PC-9 (cell line): ENCODE measurements at regions not wholly inside any gene's neighbourhood (a gene's known extent, or its start where the extent isn't known, plus 50 kb on each side); places are given as distances from the start of the nearest gene placed in this dataset.

Experiments used
- BruUV-seq: library from RNA; stranded (reverse); fragments of 400-500 nt; replicated peaks from 2 replicates; lab custom pipeline; 2021; lab: Mats Ljungman, UMichigan
- CTCF ChIA-PET: fragments of 300-600 bp; sonication (Branson Sonifier 250); formaldehyde crosslinking; loops from one replicate; lab custom pipeline; 2022; ENCODE audit warnings: antibody characterized with exemption; lab: Charles Lee
- POLR2A ChIA-PET: fragments of 300-600 bp; sonication (Branson Sonifier 250); formaldehyde crosslinking; loops from one replicate; lab custom pipeline; 2022; ENCODE audit warnings: antibody characterized with exemption; ENCODE audit not compliant: unreplicated experiment; lab: Charles Lee
- DNase-seq, 2 experiments: peaks; one replicate each; pipeline versions ENCODE4 v3.0.0 to v3.0.0-alpha.2; 2015 to 2022; ENCODE audit warnings: mixed read lengths in 1 of 2
- H2AFZ ChIP-seq: fragments of 200-600 bp; sonication (generic); 2 replicates; pipeline ENCODE4 v1.8.1; 2017; ENCODE audit warnings: antibody characterized with exemption
- H3F3A ChIP-seq: fragments of 200-600 bp; sonication (generic); 2 replicates; pipeline ENCODE4 v1.8.1; 2017; ENCODE audit warnings: antibody characterized with exemption, mild to moderate bottlenecking, low read depth; ENCODE audit not compliant: insufficient read depth
- H3K27ac ChIP-seq: fragments of 200-600 bp; sonication (generic); 2 replicates; pipeline ENCODE4 v1.6.1; 2016; ENCODE audit warnings: mixed run types
- H3K27me3 ChIP-seq: fragments of 200-600 bp; sonication (generic); 2 replicates; pipeline ENCODE4 v1.6.1; 2016; ENCODE audit warnings: low read depth, mixed run types; ENCODE audit not compliant: insufficient read depth
- H3K36me3 ChIP-seq: fragments of 200-600 bp; sonication (generic); 2 replicates; pipeline ENCODE4 v1.6.1; 2016; ENCODE audit warnings: low read depth, mixed run types
- H3K4me1 ChIP-seq: fragments of 200-600 bp; sonication (generic); replicated peaks from 2 replicates; pipeline ENCODE4 v1.6.1; 2016; ENCODE audit warnings: mixed run types; ENCODE audit not compliant: insufficient read depth
- H3K4me2 ChIP-seq: fragments of 200-600 bp; sonication (generic); 2 replicates; pipeline ENCODE4 v1.6.1; 2017; ENCODE audit warnings: mixed run types
- H3K4me3 ChIP-seq: fragments of 200-600 bp; sonication (generic); 2 replicates; pipeline ENCODE4 v1.6.1; 2016; ENCODE audit warnings: mixed run types
- H3K79me2 ChIP-seq: fragments of 200-600 bp; sonication (generic); 2 replicates; pipeline ENCODE4 v1.6.1; 2017; ENCODE audit warnings: low read depth, mixed run types
- H3K9me2 ChIP-seq: fragments of 200-600 bp; sonication (generic); 2 replicates; pipeline ENCODE4 v1.8.1; 2017; ENCODE audit warnings: mild to moderate bottlenecking; ENCODE audit not compliant: insufficient read depth
- H3K9me3 ChIP-seq: fragments of 200-600 bp; sonication (generic); 2 replicates; pipeline ENCODE4 v1.8.1; 2016; ENCODE audit warnings: low read depth; ENCODE audit not compliant: insufficient read depth
- H4K20me1 ChIP-seq: fragments of 200-600 bp; sonication (generic); 2 replicates; pipeline ENCODE4 v1.8.1; 2017; ENCODE audit not compliant: insufficient read depth
- EZH2 ChIP-seq: fragments of 200-600 bp; sonication (generic); IDR thresholded peaks from 2 replicates; pipeline ENCODE4 v1.8.0; 2017; ENCODE audit warnings: antibody characterized with exemption, low read depth
- intact Hi-C: fragments of 100-400 bp; cut with micrococcal nuclease; formaldehyde crosslinking; loops from one replicate; pipeline ENCODE4 v1.10.0; 2022; ENCODE audit not compliant: unreplicated experiment
- TF ChIP-seq, protein P1 (sequence below): fragments of 200-600 bp; sonication (generic); conservative IDR thresholded peaks from 2 replicates; pipeline ENCODE4 v1.6.1; 2017; ENCODE audit warnings: mixed run types, antibody characterized with exemption, mild to moderate bottlenecking, moderate library complexity

DNA sequence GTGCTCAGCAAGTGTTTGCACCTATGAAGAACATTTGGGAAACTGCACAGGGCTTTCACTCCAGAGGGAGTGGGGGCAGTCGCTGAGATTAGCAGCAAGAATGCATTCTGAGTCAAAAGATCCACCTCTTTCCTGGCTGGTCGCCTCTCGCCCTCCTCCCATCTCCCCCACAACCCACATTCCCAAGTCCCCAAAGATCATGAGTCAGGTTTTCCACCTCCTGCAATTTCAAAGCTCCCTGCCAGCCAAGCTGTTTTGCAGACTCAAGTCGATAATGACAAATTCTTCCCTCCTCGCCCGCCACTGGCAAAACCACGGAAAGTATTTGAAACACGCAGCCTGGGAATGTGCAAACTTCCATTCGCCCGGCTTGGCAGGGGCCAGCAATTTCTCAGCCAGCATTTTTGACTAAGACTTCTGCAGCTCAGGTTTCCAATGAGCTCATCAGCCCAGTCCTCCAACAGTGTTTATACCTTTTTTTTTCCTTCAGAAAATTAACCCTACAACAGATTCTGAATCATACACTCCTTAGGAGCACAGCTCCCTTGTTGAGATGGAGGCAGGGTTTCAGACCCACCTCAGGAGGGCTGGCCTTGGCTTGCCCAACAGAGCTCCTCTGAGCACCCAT is 181.4 kb downstream of the SMAD6 start:
- H2AFZ ChIP-seq, result no peak overlapping the region
- no peaks in the 10 kb centered on the region for H4K20me1 ChIP-seq
- ChIA-PET CTCF (interaction anchor here (0.5 to 1.0 kb wide), 8 partner anchors 19 to 305 kb away, joined by 3 to 10 read pairs (median 4); no protein-coding TSS in a partner anchor), POLR2A (interaction anchor here (0.5 to 0.8 kb wide), 11 partner anchors 17 to 1823 kb away, joined by 3 to 17 read pairs (median 4); partner anchors contain the start of gene C15orf61)
- no TSS peak for BruUV-seq
- H3K4me3 ChIP-seq, result no peak overlapping the region
- H3K79me2 ChIP-seq, result no peaks in the 10 kb centered on the region
- no peaks in the 10 kb centered on the region for H3K9me3 ChIP-seq
- no peaks in the 10 kb centered on the region for H3K36me3 ChIP-seq
- intact Hi-C loops, result loop anchor here (1.0 to 10.0 kb wide), 7 partner anchors 21 to 951 kb away; partner anchors contain the start of gene SMAD3
- peak overlapping the region; percentile 57 for H3K4me2 ChIP-seq
- H3K9me2 ChIP-seq, result no peaks in the 10 kb centered on the region
- H3K27me3 ChIP-seq, result no peaks in the 10 kb centered on the region
- H3K27ac ChIP-seq, result peak overlapping the region; percentile 74
- TF ChIP-seq, protein P1, sequence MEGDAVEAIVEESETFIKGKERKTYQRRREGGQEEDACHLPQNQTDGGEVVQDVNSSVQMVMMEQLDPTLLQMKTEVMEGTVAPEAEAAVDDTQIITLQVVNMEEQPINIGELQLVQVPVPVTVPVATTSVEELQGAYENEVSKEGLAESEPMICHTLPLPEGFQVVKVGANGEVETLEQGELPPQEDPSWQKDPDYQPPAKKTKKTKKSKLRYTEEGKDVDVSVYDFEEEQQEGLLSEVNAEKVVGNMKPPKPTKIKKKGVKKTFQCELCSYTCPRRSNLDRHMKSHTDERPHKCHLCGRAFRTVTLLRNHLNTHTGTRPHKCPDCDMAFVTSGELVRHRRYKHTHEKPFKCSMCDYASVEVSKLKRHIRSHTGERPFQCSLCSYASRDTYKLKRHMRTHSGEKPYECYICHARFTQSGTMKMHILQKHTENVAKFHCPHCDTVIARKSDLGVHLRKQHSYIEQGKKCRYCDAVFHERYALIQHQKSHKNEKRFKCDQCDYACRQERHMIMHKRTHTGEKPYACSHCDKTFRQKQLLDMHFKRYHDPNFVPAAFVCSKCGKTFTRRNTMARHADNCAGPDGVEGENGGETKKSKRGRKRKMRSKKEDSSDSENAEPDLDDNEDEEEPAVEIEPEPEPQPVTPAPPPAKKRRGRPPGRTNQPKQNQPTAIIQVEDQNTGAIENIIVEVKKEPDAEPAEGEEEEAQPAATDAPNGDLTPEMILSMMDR, result no peak
- no peak for TF ChIP-seq EZH2
- H3F3A ChIP-seq, result peaks cover 17% of the 10 kb centered on the region; the same call in 1 of the 2 replicates
- peaks cover 35% of the 10 kb centered on the region for H3K4me1 ChIP-seq
- peak; percentile 96 to 97 for DNase-seq

DNA sequence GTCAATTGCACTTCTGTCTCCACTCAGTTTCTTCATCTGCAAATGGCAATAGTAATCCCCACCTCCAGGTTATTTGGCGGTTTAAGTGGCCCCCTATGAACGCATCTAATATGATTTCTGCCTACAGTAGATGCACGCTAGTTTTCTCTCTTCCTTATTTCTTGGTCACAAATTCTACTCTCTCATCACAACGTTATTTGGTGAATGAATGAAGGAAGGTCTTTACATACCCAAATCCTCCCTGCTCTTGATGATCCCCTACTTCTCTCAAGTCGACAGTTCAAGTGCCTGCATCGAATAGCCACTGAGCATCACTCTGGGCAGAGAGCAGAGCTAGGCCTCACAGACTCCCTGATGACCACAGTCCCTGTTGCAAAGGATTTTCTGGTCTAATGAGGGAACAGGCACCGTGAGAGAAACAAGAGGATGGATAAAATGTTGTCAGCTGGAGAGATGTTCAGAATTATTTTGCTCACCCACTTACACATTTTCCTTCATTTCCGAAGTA is 181.2 kb upstream of the SMAD3 start:
- H3K9me2 ChIP-seq, result no peaks in the 10 kb centered on the region
- TF ChIP-seq, protein P1, result no peak
- no peak for TF ChIP-seq EZH2
- H3K9me3 ChIP-seq, result no peaks in the 10 kb centered on the region
- H3K4me3 ChIP-seq, result no peak overlapping the region
- CTCF ChIA-PET, result interaction anchor here (1.0 kb wide), 2 partner anchors 22 to 47 kb away, joined by 4 to 5 read pairs; no protein-coding TSS in a partner anchor
- H4K20me1 ChIP-seq, result no peaks in the 10 kb centered on the region
- no peaks in the 10 kb centered on the region for H3K27me3 ChIP-seq
- H3K27ac ChIP-seq, result peak overlapping the region; percentile 41
- no peak overlapping the region for H2AFZ ChIP-seq
- intact Hi-C loops, result loop anchor here (10.0 kb wide), 2 partner anchors 161 to 951 kb away; no protein-coding TSS in a partner anchor
- no TSS peak for BruUV-seq
- POLR2A ChIA-PET, result interaction anchor here (0.5 to 0.8 kb wide), 8 partner anchors 35 to 1756 kb away, joined by 3 to 15 read pairs (median 4); no protein-coding TSS in a partner anchor
- H3K4me2 ChIP-seq, result peak overlapping the region; percentile 51
- H3F3A ChIP-seq, result peaks cover 17% of the 10 kb centered on the region; the same call in 1 of the 2 replicates
- H3K79me2 ChIP-seq, result no peaks in the 10 kb centered on the region
- no peaks in the 10 kb centered on the region for H3K36me3 ChIP-seq
- no peak for DNase-seq
- peaks cover 35% of the 10 kb centered on the region for H3K4me1 ChIP-seq

DNA sequence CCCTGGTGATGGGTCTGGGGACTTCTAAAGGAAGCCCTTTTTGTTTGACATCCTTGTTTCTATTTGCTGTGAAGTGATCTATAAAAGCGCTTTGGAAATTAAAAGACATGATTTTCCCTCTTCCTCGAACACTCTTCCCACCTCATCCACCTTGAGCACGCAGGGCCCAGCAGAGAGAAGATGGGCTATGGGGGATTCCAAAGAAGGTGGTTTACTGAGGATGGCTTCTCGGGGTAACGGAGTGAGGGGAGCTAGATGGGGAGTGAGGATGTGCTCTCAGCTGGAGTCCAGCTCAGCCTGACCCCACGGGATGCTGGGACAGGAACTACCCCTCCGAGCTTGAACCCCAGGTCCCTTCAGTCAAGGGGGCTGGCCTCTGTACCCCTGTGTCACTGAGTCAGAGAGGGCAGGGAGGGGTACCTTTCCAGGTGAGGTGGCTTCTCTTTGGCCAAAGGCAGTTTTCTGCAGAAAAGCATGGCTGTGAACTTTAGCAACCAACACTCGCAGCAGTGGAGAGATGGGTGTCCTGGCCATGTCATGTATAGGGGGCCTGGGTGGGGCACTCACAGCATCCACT is 180.7 kb upstream of the SMAD3 start:
- no peak for TF ChIP-seq EZH2
- TF ChIP-seq, protein P1, result no peak
- CTCF ChIA-PET, result no interaction called here
- H3K27ac ChIP-seq, result no peak overlapping the region

More for the DNA sequence above, 180.7 kb upstream of the SMAD3 start:
- Histone ChIP-seq H3K9me2 (no peaks in the 10 kb centered on the region), H4K20me1 (no peaks in the 10 kb centered on the region), H2AFZ (no peak overlapping the region), H3K4me3 (no peak overlapping the region), H3K27me3 (no peaks in the 10 kb centered on the region), H3K79me2 (no peaks in the 10 kb centered on the region), H3K4me2 (no peak overlapping the region), H3F3A (peaks cover 17% of the 10 kb centered on the region; the same call in 1 of the 2 replicates), H3K4me1 (peaks cover 35% of the 10 kb centered on the region), H3K36me3 (no peaks in the 10 kb centered on the region), H3K9me3 (no peaks in the 10 kb centered on the region)
- intact Hi-C loops, result loop anchor here (10.0 kb wide), 2 partner anchors 160 to 950 kb away; no protein-coding TSS in a partner anchor
- no peak for DNase-seq
- POLR2A ChIA-PET, result interaction anchor here (0.6 to 0.7 kb wide), 4 partner anchors 35 to 1756 kb away, joined by 3 to 15 read pairs (median 4); no protein-coding TSS in a partner anchor
- no TSS peak for BruUV-seq
